Memory B cell (primary cell): ENCODE measurements at regions not wholly inside any gene's neighbourhood (a gene's known extent, or its start where the extent isn't known, plus 50 kb on each side); places are given as distances from the start of the nearest gene placed in this dataset.

ENCODE experiments used
- ATAC-seq: fragments of 150-1000 bp; cut with Tn5 transposase; 2 replicates; pipeline ENCODE4 v1.10.0; 2021; ENCODE audit warnings: low read depth, mild to moderate bottlenecking, moderate library complexity
- DNase-seq, 2 donors: peaks; one replicate each; pipeline ENCODE4 v3.0.0; 2022; ENCODE audit warnings: low spot score in 2 of 2
- H3K27ac Mint-ChIP-seq: one replicate; pipeline ENCODE4 v1.8.0; 2022; ENCODE audit warnings: mild to moderate bottlenecking, moderate library complexity, mixed read lengths
- H3K27me3 Mint-ChIP-seq: one replicate; pipeline ENCODE4 v1.8.0; 2022; ENCODE audit warnings: mixed read lengths
- H3K36me3 Mint-ChIP-seq: one replicate; pipeline ENCODE4 v1.8.0; 2022; ENCODE audit warnings: mild to moderate bottlenecking, mixed read lengths
- H3K4me1 Mint-ChIP-seq: one replicate; pipeline ENCODE4 v1.8.0; 2022; ENCODE audit warnings: mixed read lengths
- H3K4me3 Mint-ChIP-seq: one replicate; pipeline ENCODE4 v1.8.0; 2022; ENCODE audit warnings: mild to moderate bottlenecking, moderate library complexity, mixed read lengths
- H3K9me3 Mint-ChIP-seq: one replicate; pipeline ENCODE4 v1.8.0; 2022; ENCODE audit warnings: mixed read lengths

- no peak for ATAC-seq
- Mint-ChIP-seq H3K4me3 (no peak overlapping the region), H3K27ac (peak overlapping the region; percentile 45), H3K4me1 (peaks cover 32% of the 10 kb centered on the region), H3K36me3 (no peaks in the 10 kb centered on the region), H3K9me3 (peaks cover 2% of the 10 kb centered on the region), H3K27me3 (no peaks in the 10 kb centered on the region)
- no peak for DNase-seq
Observed at GRCh38 chr9:91147079-91147708, 214.5 kb downstream of the AUH start.

GRCh38 chr9:91148306-91148705 is 213.4 kb downstream of the AUH start:
- Mint-ChIP-seq H3K27ac (peak overlapping the region; percentile 45), H3K4me3 (no peak overlapping the region), H3K36me3 (no peaks in the 10 kb centered on the region), H3K27me3 (no peaks in the 10 kb centered on the region), H3K4me1 (peaks cover 32% of the 10 kb centered on the region), H3K9me3 (peaks cover 5% of the 10 kb centered on the region)
- DNase-seq: no peak
- ATAC-seq: no peak

GRCh38 chr9:91150273-91150997 is 211.3 kb downstream of the AUH start:
- DNase-seq (no peak), ATAC-seq (no peak)
- peaks cover 5% of the 10 kb centered on the region for H3K9me3 Mint-ChIP-seq
- no peak overlapping the region for H3K27ac Mint-ChIP-seq
- H3K4me3 Mint-ChIP-seq: no peak overlapping the region
- peaks cover 2% of the 10 kb centered on the region for H3K36me3 Mint-ChIP-seq
- H3K4me1 Mint-ChIP-seq: peaks cover 32% of the 10 kb centered on the region
- no peaks in the 10 kb centered on the region for H3K27me3 Mint-ChIP-seq

- peaks cover 32% of the 10 kb centered on the region for H3K4me1 Mint-ChIP-seq
- H3K36me3 Mint-ChIP-seq: peaks cover 2% of the 10 kb centered on the region
- ATAC-seq: peak; percentile 95
- peaks cover 5% of the 10 kb centered on the region for H3K9me3 Mint-ChIP-seq
- peak in 1 of 2 donors; percentile 42 for DNase-seq
- H3K27me3 Mint-ChIP-seq: no peaks in the 10 kb centered on the region
- H3K27ac Mint-ChIP-seq: no peak overlapping the region
- no peak overlapping the region for H3K4me3 Mint-ChIP-seq
Observed at GRCh38 chr9:91150998-91151717, 210.6 kb downstream of the AUH start.

GRCh38 chr9:91151718-91152095 is 210.0 kb downstream of the AUH start:
- DNase-seq (no peak), ATAC-seq (no peak)
- Mint-ChIP-seq H3K4me1 (peaks cover 32% of the 10 kb centered on the region), H3K27me3 (no peaks in the 10 kb centered on the region), H3K36me3 (peaks cover 2% of the 10 kb centered on the region), H3K4me3 (no peak overlapping the region), H3K9me3 (peaks cover 5% of the 10 kb centered on the region), H3K27ac (peak overlapping the region; percentile 41)

GRCh38 chr9:91154686-91155085 is 207.0 kb downstream of the AUH start:
- H3K36me3 Mint-ChIP-seq: peaks cover 2% of the 10 kb centered on the region
- H3K27me3 Mint-ChIP-seq: no peaks in the 10 kb centered on the region
- DNase-seq: no peak
- H3K9me3 Mint-ChIP-seq: peaks cover 3% of the 10 kb centered on the region
- H3K27ac Mint-ChIP-seq: no peak overlapping the region
- peaks cover 17% of the 10 kb centered on the region for H3K4me1 Mint-ChIP-seq
- no peak overlapping the region for H3K4me3 Mint-ChIP-seq
- ATAC-seq: no peak

GRCh38 chr9:91155181-91155580 is 206.5 kb downstream of the AUH start:
- Mint-ChIP-seq H3K4me3 (no peak overlapping the region), H3K9me3 (peaks cover 3% of the 10 kb centered on the region), H3K4me1 (peaks cover 17% of the 10 kb centered on the region), H3K27ac (no peak overlapping the region), H3K27me3 (no peaks in the 10 kb centered on the region), H3K36me3 (peaks cover 2% of the 10 kb centered on the region)
- no peak for ATAC-seq
- no peak for DNase-seq

- no peaks in the 10 kb centered on the region for H3K27me3 Mint-ChIP-seq
- H3K4me3 Mint-ChIP-seq: no peak overlapping the region
- H3K4me1 Mint-ChIP-seq: peaks cover 12% of the 10 kb centered on the region
- DNase-seq (no peak), ATAC-seq (no peak)
- no peak overlapping the region for H3K27ac Mint-ChIP-seq
- H3K36me3 Mint-ChIP-seq: peaks cover 2% of the 10 kb centered on the region
- H3K9me3 Mint-ChIP-seq: peaks cover 3% of the 10 kb centered on the region
Observed at GRCh38 chr9:91155746-91156376, 205.9 kb downstream of the AUH start.

GRCh38 chr9:91156451-91157234 is 205.1 kb downstream of the AUH start:
- no peaks in the 10 kb centered on the region for H3K27me3 Mint-ChIP-seq
- H3K4me1 Mint-ChIP-seq: peaks cover 9% of the 10 kb centered on the region
- ATAC-seq (no peak), DNase-seq (no peak)
- peaks cover 2% of the 10 kb centered on the region for H3K36me3 Mint-ChIP-seq
- no peak overlapping the region for H3K27ac Mint-ChIP-seq
- H3K9me3 Mint-ChIP-seq: peaks cover 3% of the 10 kb centered on the region
- no peak overlapping the region for H3K4me3 Mint-ChIP-seq

- Mint-ChIP-seq H3K4me3 (no peak overlapping the region), H3K9me3 (peaks cover under 1% of the 10 kb centered on the region), H3K4me1 (peaks cover 10% of the 10 kb centered on the region), H3K27me3 (no peaks in the 10 kb centered on the region), H3K27ac (no peak overlapping the region), H3K36me3 (peaks cover 2% of the 10 kb centered on the region)
- no peak for DNase-seq
- no peak for ATAC-seq
Observed at GRCh38 chr9:91157883-91158282, 203.8 kb downstream of the AUH start.

GRCh38 chr9:91158286-91158685 is 203.4 kb downstream of the AUH start:
- H3K27ac Mint-ChIP-seq: no peak overlapping the region
- no peaks in the 10 kb centered on the region for H3K27me3 Mint-ChIP-seq
- peaks cover 2% of the 10 kb centered on the region for H3K36me3 Mint-ChIP-seq
- DNase-seq (no peak), ATAC-seq (no peak)
- peaks cover 14% of the 10 kb centered on the region for H3K4me1 Mint-ChIP-seq
- no peak overlapping the region for H3K4me3 Mint-ChIP-seq
- no peaks in the 10 kb centered on the region for H3K9me3 Mint-ChIP-seq

- Mint-ChIP-seq H3K27me3 (no peaks in the 10 kb centered on the region), H3K27ac (peak overlapping the region; percentile 20), H3K36me3 (peaks cover 2% of the 10 kb centered on the region), H3K9me3 (no peaks in the 10 kb centered on the region), H3K4me1 (peaks cover 21% of the 10 kb centered on the region), H3K4me3 (no peak overlapping the region)
- ATAC-seq: no peak
- no peak for DNase-seq
Observed at GRCh38 chr9:91158946-91159345, 202.8 kb downstream of the AUH start.

- Mint-ChIP-seq H3K4me1 (peaks cover 28% of the 10 kb centered on the region), H3K36me3 (peaks cover 2% of the 10 kb centered on the region), H3K27ac (peak overlapping the region; percentile 20), H3K27me3 (no peaks in the 10 kb centered on the region), H3K9me3 (no peaks in the 10 kb centered on the region), H3K4me3 (no peak overlapping the region)
- no peak for ATAC-seq
- no peak for DNase-seq
Observed at GRCh38 chr9:91159664-91160121, 202.0 kb downstream of the AUH start.
